ENCODE measurements at regions not wholly inside any gene's neighbourhood (a gene's known extent, or its start where the extent isn't known, plus 50 kb on each side); places are given as distances from the start of the nearest gene placed in this dataset.
"Not testable (repeated sequence)": the region's sequence is repeated elsewhere in the genome, so short reads cannot be mapped to it uniquely, and the experiment has no call there.

GRCh38 chr3:10649463-10649862 is 144.1 kb upstream of the ATP2B2 start:
- DNase-seq (ENCODE audit: low spot score); intact Hi-C loops (cut with DNase I): not testable (repeated sequence)

GRCh38 chr3:10651506-10651905 is 146.1 kb upstream of the ATP2B2 start:
- DNase-seq (ENCODE audit: low spot score), result no peak
- intact Hi-C loops (cut with DNase I), result no loop called here

- intact Hi-C loops (cut with DNase I), result no loop called here
- DNase-seq (ENCODE audit: low spot score), result no peak
These were observed 147.9 kb upstream of the ATP2B2 start for GRCh38 chr3:10653241-10653640.

- intact Hi-C loops (cut with DNase I), result no loop called here
- no peak for DNase-seq (ENCODE audit: low spot score)
These were observed 148.7 kb upstream of the ATP2B2 start for GRCh38 chr3:10653866-10654611.

- intact Hi-C loops (cut with DNase I), result no loop called here
- no peak for DNase-seq (ENCODE audit: low spot score)
These were observed 149.7 kb upstream of the ATP2B2 start for GRCh38 chr3:10655105-10655504.

- peak; percentile 39 for DNase-seq (ENCODE audit: low spot score)
- intact Hi-C loops (cut with DNase I), result not testable (repeated sequence)
These were observed 152.0 kb upstream of the ATP2B2 start for GRCh38 chr3:10657339-10657738.

- DNase-seq (ENCODE audit: low spot score), result no peak
- intact Hi-C loops (cut with DNase I), result no loop called here
These were observed 150.4 kb upstream of the SLC6A11 start for GRCh38 chr3:10665592-10665991.

- intact Hi-C loops (cut with DNase I), result no loop called here
- no peak for DNase-seq (ENCODE audit: low spot score)
These were observed 149.4 kb upstream of the SLC6A11 start for GRCh38 chr3:10666621-10667020.

GRCh38 chr3:10667269-10667668 is 148.8 kb upstream of the SLC6A11 start:
- intact Hi-C loops (cut with DNase I), result no loop called here
- no peak for DNase-seq (ENCODE audit: low spot score)

GRCh38 chr3:10667901-10668476 is 148.0 kb upstream of the SLC6A11 start:
- DNase-seq (ENCODE audit: low spot score), result no peak
- intact Hi-C loops (cut with DNase I), result no loop called here

GRCh38 chr3:10669490-10670048 is 146.5 kb upstream of the SLC6A11 start:
- DNase-seq (ENCODE audit: low spot score), result no peak
- intact Hi-C loops (cut with DNase I), result no loop called here

- intact Hi-C loops (cut with DNase I), result no loop called here
- no peak for DNase-seq (ENCODE audit: low spot score)
These were observed 143.6 kb upstream of the SLC6A11 start for GRCh38 chr3:10672422-10672821.

- intact Hi-C loops (cut with DNase I), result no loop called here
- DNase-seq (ENCODE audit: low spot score), result no peak
These were observed 141.4 kb upstream of the SLC6A11 start for GRCh38 chr3:10674578-10674977.

- intact Hi-C loops (cut with DNase I), result no loop called here
These were observed 139.1 kb upstream of the SLC6A11 start for GRCh38 chr3:10676905-10677304.

GRCh38 chr3:10678796-10679376 is 137.1 kb upstream of the SLC6A11 start:
- intact Hi-C loops (cut with DNase I), result no loop called here
- DNase-seq (ENCODE audit: low spot score), result no peak

More at GRCh38 chr3:10676905-10677304, 139.1 kb upstream of the SLC6A11 start:
- DNase-seq (ENCODE audit: low spot score), result no peak

- no peak for DNase-seq (ENCODE audit: low spot score)
These were observed 135.2 kb upstream of the SLC6A11 start for GRCh38 chr3:10680796-10681195.

GRCh38 chr3:10682692-10683091 is 133.3 kb upstream of the SLC6A11 start:
- intact Hi-C loops (cut with DNase I), result no loop called here
- DNase-seq (ENCODE audit: low spot score), result no peak

More at GRCh38 chr3:10680796-10681195, 135.2 kb upstream of the SLC6A11 start:
- intact Hi-C loops (cut with DNase I), result no loop called here

GRCh38 chr3:10683106-10683505 is 132.9 kb upstream of the SLC6A11 start:
- intact Hi-C loops (cut with DNase I), result no loop called here
- DNase-seq (ENCODE audit: low spot score), result no peak

- DNase-seq (ENCODE audit: low spot score), result no peak
- intact Hi-C loops (cut with DNase I), result no loop called here
These were observed 127.9 kb upstream of the SLC6A11 start for GRCh38 chr3:10688126-10688525.

GRCh38 chr3:10688548-10689172 is 127.4 kb upstream of the SLC6A11 start:
- DNase-seq (ENCODE audit: low spot score), result no peak
- intact Hi-C loops (cut with DNase I), result no loop called here

Data from cardiac septum (tissue), 1 donor.